ENCODE measurements at regions not wholly inside any gene's neighbourhood (a gene's known extent, or its start where the extent isn't known, plus 50 kb on each side); places are given as distances from the start of the nearest gene placed in this dataset.

DNA sequence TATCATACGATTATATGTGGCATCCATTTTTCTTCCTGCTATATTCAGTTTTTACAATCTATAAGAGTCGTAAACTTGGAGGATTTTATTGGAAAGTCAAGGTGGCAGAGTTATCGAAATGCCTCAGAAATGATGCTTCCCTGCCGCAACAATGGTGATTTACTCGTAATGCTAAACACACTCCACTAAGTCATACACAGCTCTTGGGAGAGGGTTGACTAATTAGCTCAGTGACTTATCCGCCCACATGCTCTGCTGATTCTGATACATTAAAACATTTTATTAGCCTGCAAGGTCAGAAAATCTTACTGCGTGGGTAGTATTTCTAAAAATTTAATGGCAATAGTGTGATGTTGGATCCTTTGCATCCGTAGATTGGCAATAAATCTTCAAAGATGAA is 420.1 kb downstream of the ARAP2 start:
- intact Hi-C loops (cut with DNase I; ENCODE audit: low total_unique reads): no loop called here
- WGBS, 5 donors: 79 to 89% (median 86%) methylated on average over 8 of the region's 8 CpGs
- no peak for TF ChIP-seq EP300 (IDR thresholded peaks at IDR 0.05)
- no peak for TF ChIP-seq POLR2A (IDR thresholded peaks at IDR 0.05)
- TF ChIP-seq POLR2AphosphoS5 (IDR thresholded peaks at IDR 0.05): no peak
- TF ChIP-seq, protein P1, sequence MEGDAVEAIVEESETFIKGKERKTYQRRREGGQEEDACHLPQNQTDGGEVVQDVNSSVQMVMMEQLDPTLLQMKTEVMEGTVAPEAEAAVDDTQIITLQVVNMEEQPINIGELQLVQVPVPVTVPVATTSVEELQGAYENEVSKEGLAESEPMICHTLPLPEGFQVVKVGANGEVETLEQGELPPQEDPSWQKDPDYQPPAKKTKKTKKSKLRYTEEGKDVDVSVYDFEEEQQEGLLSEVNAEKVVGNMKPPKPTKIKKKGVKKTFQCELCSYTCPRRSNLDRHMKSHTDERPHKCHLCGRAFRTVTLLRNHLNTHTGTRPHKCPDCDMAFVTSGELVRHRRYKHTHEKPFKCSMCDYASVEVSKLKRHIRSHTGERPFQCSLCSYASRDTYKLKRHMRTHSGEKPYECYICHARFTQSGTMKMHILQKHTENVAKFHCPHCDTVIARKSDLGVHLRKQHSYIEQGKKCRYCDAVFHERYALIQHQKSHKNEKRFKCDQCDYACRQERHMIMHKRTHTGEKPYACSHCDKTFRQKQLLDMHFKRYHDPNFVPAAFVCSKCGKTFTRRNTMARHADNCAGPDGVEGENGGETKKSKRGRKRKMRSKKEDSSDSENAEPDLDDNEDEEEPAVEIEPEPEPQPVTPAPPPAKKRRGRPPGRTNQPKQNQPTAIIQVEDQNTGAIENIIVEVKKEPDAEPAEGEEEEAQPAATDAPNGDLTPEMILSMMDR (IDR thresholded peaks at IDR 0.05): no peak
- Histone ChIP-seq H3K4me3 (no peak overlapping the region), H3K27me3 (no peaks in the 10 kb centered on the region), H3K4me1 (no peaks in the 10 kb centered on the region), H3K36me3 (no peaks in the 10 kb centered on the region), H3K9me3 (no peaks in the 10 kb centered on the region), H3K27ac (no peak overlapping the region)
- no peak for DNase-seq

DNA sequence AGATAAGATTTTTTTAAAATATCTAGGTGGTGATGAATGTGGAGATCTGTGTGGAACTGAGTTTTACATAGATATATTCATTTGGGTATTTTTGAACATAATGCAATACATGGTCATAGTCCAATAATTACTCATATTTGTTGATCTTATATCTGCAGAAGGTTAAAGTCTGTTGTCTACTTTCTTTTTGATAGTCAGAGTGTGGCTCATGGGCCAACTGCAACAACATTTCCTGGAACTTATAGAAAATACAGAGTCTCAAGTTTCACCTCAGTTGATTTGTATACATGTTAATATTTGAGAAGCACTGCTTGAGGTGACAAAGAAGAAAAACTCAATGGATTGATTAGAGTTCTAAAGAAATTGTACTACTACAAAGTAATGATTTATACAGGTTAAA is 408.4 kb downstream of the ARAP2 start:
- no peaks in the 10 kb centered on the region for H3K27me3 ChIP-seq
- no peaks in the 10 kb centered on the region for H3K4me1 ChIP-seq
- H3K27ac ChIP-seq: no peak overlapping the region
- H3K4me3 ChIP-seq: no peak overlapping the region
- TF ChIP-seq POLR2A (IDR thresholded peaks at IDR 0.05) (no peak), POLR2AphosphoS5 (IDR thresholded peaks at IDR 0.05) (no peak), EP300 (IDR thresholded peaks at IDR 0.05) (no peak)
- TF ChIP-seq, protein P1 (IDR thresholded peaks at IDR 0.05): no peak
- H3K36me3 ChIP-seq: no peaks in the 10 kb centered on the region
- intact Hi-C loops (cut with DNase I; ENCODE audit: low total_unique reads): no loop called here
- H3K9me3 ChIP-seq: no peaks in the 10 kb centered on the region
- no peak for DNase-seq

DNA sequence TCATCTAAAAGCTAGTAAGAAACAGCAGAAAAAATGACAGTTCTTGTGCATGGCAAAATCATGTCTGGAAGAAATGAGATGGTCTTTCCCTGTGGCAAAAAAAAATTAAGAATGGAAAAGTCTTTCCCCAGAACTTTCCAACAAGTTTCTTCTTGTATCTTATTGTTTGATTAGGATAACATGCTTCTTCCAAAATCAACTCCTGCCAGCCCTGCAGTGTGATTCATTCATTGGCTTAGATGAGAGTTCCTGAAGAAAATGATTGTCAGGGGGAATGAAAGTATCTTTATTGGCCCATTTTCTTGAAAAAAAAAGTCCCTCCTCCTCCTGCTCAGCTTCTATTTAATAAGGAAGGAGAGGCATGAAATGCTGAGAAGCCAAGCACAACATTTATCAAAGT is 407.7 kb downstream of the ARAP2 start:
- TF ChIP-seq EP300 (IDR thresholded peaks at IDR 0.05): no peak
- DNase-seq: peak in 1 of 2 donors; percentile 3
- H3K4me3 ChIP-seq: no peak overlapping the region
- no peaks in the 10 kb centered on the region for H3K9me3 ChIP-seq
- no peak overlapping the region for H3K27ac ChIP-seq
- H3K27me3 ChIP-seq: no peaks in the 10 kb centered on the region
- no peaks in the 10 kb centered on the region for H3K36me3 ChIP-seq
- intact Hi-C loops (cut with DNase I; ENCODE audit: low total_unique reads): no loop called here
- H3K4me1 ChIP-seq: no peaks in the 10 kb centered on the region

DNA sequence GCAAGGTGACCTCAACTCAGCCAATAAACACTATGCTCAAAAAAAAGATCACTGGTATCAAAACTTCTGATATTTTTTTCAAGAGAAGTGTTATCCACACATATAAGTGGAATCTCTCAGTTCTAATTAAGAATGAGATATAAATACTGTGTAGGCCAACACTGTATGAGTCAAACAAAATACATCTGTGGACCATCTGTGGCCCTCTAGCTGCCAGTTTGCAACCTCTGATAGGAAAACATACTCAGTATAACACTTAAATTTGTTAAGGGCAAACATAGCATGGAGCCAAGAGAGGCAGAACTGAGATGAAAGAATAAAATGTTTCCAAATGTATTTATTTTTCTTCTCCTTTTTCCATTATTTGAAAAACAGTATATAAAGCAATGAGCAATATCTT is 377.3 kb downstream of the ARAP2 start:
- Histone ChIP-seq H3K4me3 (no peak overlapping the region), H3K9me3 (peaks cover 0 to 9% (median 0%) of the 10 kb centered on the region in 4 donors), H3K4me1 (no peaks in the 10 kb centered on the region), H3K27me3 (no peaks in the 10 kb centered on the region), H3K36me3 (no peaks in the 10 kb centered on the region), H3K27ac (no peak overlapping the region)
- no peak for DNase-seq
- no peak for TF ChIP-seq EP300 (IDR thresholded peaks at IDR 0.05)
- TF ChIP-seq, protein P1 (IDR thresholded peaks at IDR 0.05): no peak
- no peak for TF ChIP-seq POLR2AphosphoS5 (IDR thresholded peaks at IDR 0.05)
- no peak for TF ChIP-seq POLR2A (IDR thresholded peaks at IDR 0.05)
- intact Hi-C loops (cut with DNase I; ENCODE audit: low total_unique reads): no loop called here

DNA sequence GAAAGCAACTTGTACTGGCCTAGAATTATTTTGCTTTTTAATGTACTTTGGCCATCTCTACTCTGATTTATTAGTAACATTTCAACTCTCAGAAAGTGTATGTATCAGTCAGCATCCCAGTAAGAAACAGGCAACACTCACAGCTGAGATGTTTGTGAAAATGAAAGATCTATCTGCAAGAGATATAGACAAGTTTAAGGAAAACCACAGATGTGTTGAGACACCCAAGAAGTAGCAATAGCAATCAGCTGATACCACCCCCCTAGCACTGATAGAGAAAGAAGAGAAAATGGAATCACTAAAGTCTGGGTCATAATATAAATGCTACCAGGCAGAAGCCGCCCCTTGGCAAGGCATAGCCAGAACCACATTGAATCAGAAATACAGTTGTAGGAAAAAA is 372.0 kb downstream of the ARAP2 start:
- Histone ChIP-seq H3K27ac (no peak overlapping the region), H3K4me1 (no peaks in the 10 kb centered on the region), H3K4me3 (no peak overlapping the region), H3K27me3 (no peaks in the 10 kb centered on the region), H3K9me3 (no peaks in the 10 kb centered on the region), H3K36me3 (no peaks in the 10 kb centered on the region)
- no peak for TF ChIP-seq POLR2A (IDR thresholded peaks at IDR 0.05)
- TF ChIP-seq POLR2AphosphoS5 (IDR thresholded peaks at IDR 0.05): no peak
- TF ChIP-seq EP300 (IDR thresholded peaks at IDR 0.05): no peak
- TF ChIP-seq, protein P1 (IDR thresholded peaks at IDR 0.05): no peak
- intact Hi-C loops (cut with DNase I; ENCODE audit: low total_unique reads): no loop called here
- WGBS, 5 donors: 86 to 100% (median 96%) methylated on average over 1 of the region's 1 CpG
- DNase-seq: no peak

All from stomach (tissue), 8 donors.